Suprapubic skin (tissue), 4 donors: ENCODE measurements at regions not wholly inside any gene's neighbourhood (a gene's known extent, or its start where the extent isn't known, plus 50 kb on each side); places are given as distances from the start of the nearest gene placed in this dataset.

ENCODE experiments used
- EP300 ChIP-seq: sonication (generic); formaldehyde crosslinking; IDR thresholded peaks from one replicate; pipeline ENCODE4 v1.6.1; 2017; ENCODE audit warnings: antibody characterized with exemption
- POLR2A ChIP-seq, 2 donors: fragments of 450-650 bp; IDR thresholded peaks; one replicate each; pipeline ENCODE4 v1.6.1; 2017; ENCODE audit warnings: antibody characterized with exemption in 2 of 2, mild to moderate bottlenecking in 2 of 2, moderate library complexity in 2 of 2
- POLR2AphosphoS5 ChIP-seq, 3 donors: sonication (generic); formaldehyde crosslinking; IDR thresholded peaks; one replicate each; pipeline ENCODE4 v1.6.1; 2017; ENCODE audit warnings: antibody characterized with exemption in 3 of 3
- TF ChIP-seq, protein P1 (sequence below), 2 donors: fragments of 200-600 bp in 1 of 2; fragments of 450-650 bp in 1 of 2; sonication (generic) in 1 of 2; IDR thresholded peaks; one replicate each; pipeline ENCODE4 v1.5.1; 2016 to 2019; ENCODE audit warnings: antibody characterized with exemption in 2 of 2, mild to moderate bottlenecking in 1 of 2, moderate library complexity in 1 of 2

DNA sequence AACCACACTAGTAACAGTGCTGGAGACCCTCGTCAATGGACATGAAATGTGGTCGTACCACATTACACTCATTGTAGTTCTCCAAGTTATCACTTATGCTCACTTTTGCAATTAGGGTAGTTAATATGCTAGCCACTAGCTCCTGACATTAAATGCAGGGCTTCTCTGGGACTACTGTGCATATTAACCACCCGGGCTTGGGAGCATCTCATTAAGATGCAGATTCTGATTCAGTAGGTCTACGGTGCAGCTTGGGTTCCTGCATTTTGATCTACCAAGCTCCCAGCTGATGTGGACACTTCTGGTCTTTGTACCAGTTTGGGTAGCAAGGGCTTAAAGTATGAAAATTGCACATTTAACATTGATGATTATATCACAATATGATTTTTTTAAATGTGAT, 98.0 kb downstream of the ZFP64 start:
- TF ChIP-seq, protein P1, sequence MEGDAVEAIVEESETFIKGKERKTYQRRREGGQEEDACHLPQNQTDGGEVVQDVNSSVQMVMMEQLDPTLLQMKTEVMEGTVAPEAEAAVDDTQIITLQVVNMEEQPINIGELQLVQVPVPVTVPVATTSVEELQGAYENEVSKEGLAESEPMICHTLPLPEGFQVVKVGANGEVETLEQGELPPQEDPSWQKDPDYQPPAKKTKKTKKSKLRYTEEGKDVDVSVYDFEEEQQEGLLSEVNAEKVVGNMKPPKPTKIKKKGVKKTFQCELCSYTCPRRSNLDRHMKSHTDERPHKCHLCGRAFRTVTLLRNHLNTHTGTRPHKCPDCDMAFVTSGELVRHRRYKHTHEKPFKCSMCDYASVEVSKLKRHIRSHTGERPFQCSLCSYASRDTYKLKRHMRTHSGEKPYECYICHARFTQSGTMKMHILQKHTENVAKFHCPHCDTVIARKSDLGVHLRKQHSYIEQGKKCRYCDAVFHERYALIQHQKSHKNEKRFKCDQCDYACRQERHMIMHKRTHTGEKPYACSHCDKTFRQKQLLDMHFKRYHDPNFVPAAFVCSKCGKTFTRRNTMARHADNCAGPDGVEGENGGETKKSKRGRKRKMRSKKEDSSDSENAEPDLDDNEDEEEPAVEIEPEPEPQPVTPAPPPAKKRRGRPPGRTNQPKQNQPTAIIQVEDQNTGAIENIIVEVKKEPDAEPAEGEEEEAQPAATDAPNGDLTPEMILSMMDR (IDR thresholded peaks at IDR 0.05), result no peak
- no peak for TF ChIP-seq EP300
- TF ChIP-seq POLR2A (IDR thresholded peaks at IDR 0.05), result no peak
- no peak for TF ChIP-seq POLR2AphosphoS5 (IDR thresholded peaks at IDR 0.05)
